ENCODE measurements at regions not wholly inside any gene's neighbourhood (a gene's known extent, or its start where the extent isn't known, plus 50 kb on each side); places are given as distances from the start of the nearest gene placed in this dataset.
"Not testable (repeated sequence)": the region's sequence is repeated elsewhere in the genome, so short reads cannot be mapped to it uniquely, and the experiment has no call there.

GRCh38 chr6:167472148-167472547, 147.3 kb downstream of the TTLL2 start:
- Mint-ChIP-seq H3K9me3 (no peaks in the 10 kb centered on the region), H3K4me1 (ENCODE audit: low read depth) (peaks cover 4% of the 10 kb centered on the region), H3K27ac (no peak overlapping the region), H3K27me3 (ENCODE audit: insufficient read depth) (peaks cover 4% of the 10 kb centered on the region), H3K36me3 (ENCODE audit: low read depth) (no peaks in the 10 kb centered on the region), H3K4me3 (no peak overlapping the region)
- no peak for DNase-seq (ENCODE audit: low spot score)
- intact Hi-C loops (cut with micrococcal nuclease): no loop called here

GRCh38 chr6:167472880-167473279, 148.0 kb downstream of the TTLL2 start:
- DNase-seq (ENCODE audit: low spot score): no peak
- Mint-ChIP-seq H3K27me3 (ENCODE audit: insufficient read depth) (peaks cover 4% of the 10 kb centered on the region), H3K36me3 (ENCODE audit: low read depth) (no peaks in the 10 kb centered on the region), H3K4me3 (no peak overlapping the region), H3K4me1 (ENCODE audit: low read depth) (peaks cover 4% of the 10 kb centered on the region), H3K27ac (no peak overlapping the region), H3K9me3 (no peaks in the 10 kb centered on the region)
- intact Hi-C loops (cut with micrococcal nuclease): no loop called here

- H3K9me3 Mint-ChIP-seq: no peaks in the 10 kb centered on the region
- H3K36me3 Mint-ChIP-seq (ENCODE audit: low read depth): no peaks in the 10 kb centered on the region
- H3K4me1 Mint-ChIP-seq (ENCODE audit: low read depth): peaks cover 2% of the 10 kb centered on the region
- peaks cover 7% of the 10 kb centered on the region for H3K27me3 Mint-ChIP-seq (ENCODE audit: insufficient read depth)
- no peak overlapping the region for H3K4me3 Mint-ChIP-seq
- H3K27ac Mint-ChIP-seq: no peak overlapping the region
- DNase-seq (ENCODE audit: low spot score): no peak
- intact Hi-C loops (cut with micrococcal nuclease): no loop called here
These were observed 149.3 kb downstream of the TTLL2 start for GRCh38 chr6:167474171-167474570.

GRCh38 chr6:167474725-167475124, 149.8 kb downstream of the TTLL2 start:
- no peaks in the 10 kb centered on the region for H3K9me3 Mint-ChIP-seq
- no peaks in the 10 kb centered on the region for H3K4me1 Mint-ChIP-seq (ENCODE audit: low read depth)
- no peaks in the 10 kb centered on the region for H3K36me3 Mint-ChIP-seq (ENCODE audit: low read depth)
- no peak overlapping the region for H3K27ac Mint-ChIP-seq
- intact Hi-C loops (cut with micrococcal nuclease): no loop called here
- peaks cover 7% of the 10 kb centered on the region for H3K27me3 Mint-ChIP-seq (ENCODE audit: insufficient read depth)
- DNase-seq (ENCODE audit: low spot score): no peak
- H3K4me3 Mint-ChIP-seq: no peak overlapping the region

- H3K9me3 Mint-ChIP-seq: no peaks in the 10 kb centered on the region
- intact Hi-C loops (cut with micrococcal nuclease): no loop called here
- H3K27ac Mint-ChIP-seq: no peak overlapping the region
- H3K4me1 Mint-ChIP-seq (ENCODE audit: low read depth): no peaks in the 10 kb centered on the region
- DNase-seq (ENCODE audit: low spot score): no peak
- H3K36me3 Mint-ChIP-seq (ENCODE audit: low read depth): no peaks in the 10 kb centered on the region
- H3K4me3 Mint-ChIP-seq: no peak overlapping the region
- peaks cover 16% of the 10 kb centered on the region for H3K27me3 Mint-ChIP-seq (ENCODE audit: insufficient read depth)
These were observed 151.1 kb downstream of the TTLL2 start for GRCh38 chr6:167475947-167476346.

- no peaks in the 10 kb centered on the region for H3K9me3 Mint-ChIP-seq
- intact Hi-C loops (cut with micrococcal nuclease): no loop called here
- H3K36me3 Mint-ChIP-seq (ENCODE audit: low read depth): no peaks in the 10 kb centered on the region
- H3K27ac Mint-ChIP-seq: no peak overlapping the region
- H3K4me3 Mint-ChIP-seq: no peak overlapping the region
- peaks cover 14% of the 10 kb centered on the region for H3K27me3 Mint-ChIP-seq (ENCODE audit: insufficient read depth)
- DNase-seq (ENCODE audit: low spot score): no peak
- H3K4me1 Mint-ChIP-seq (ENCODE audit: low read depth): no peaks in the 10 kb centered on the region
These were observed 152.1 kb downstream of the TTLL2 start for GRCh38 chr6:167476844-167477595.

- intact Hi-C loops (cut with micrococcal nuclease): no loop called here
- DNase-seq (ENCODE audit: low spot score): no peak
- no peak overlapping the region for H3K4me3 Mint-ChIP-seq
- peaks cover 16% of the 10 kb centered on the region for H3K27me3 Mint-ChIP-seq (ENCODE audit: insufficient read depth)
- H3K9me3 Mint-ChIP-seq: no peaks in the 10 kb centered on the region
- no peak overlapping the region for H3K27ac Mint-ChIP-seq
- no peaks in the 10 kb centered on the region for H3K4me1 Mint-ChIP-seq (ENCODE audit: low read depth)
- no peaks in the 10 kb centered on the region for H3K36me3 Mint-ChIP-seq (ENCODE audit: low read depth)
These were observed 152.8 kb downstream of the TTLL2 start for GRCh38 chr6:167477688-167478087.

- H3K36me3 Mint-ChIP-seq (ENCODE audit: low read depth): no peaks in the 10 kb centered on the region
- H3K4me1 Mint-ChIP-seq (ENCODE audit: low read depth): no peaks in the 10 kb centered on the region
- intact Hi-C loops (cut with micrococcal nuclease): no loop called here
- no peaks in the 10 kb centered on the region for H3K9me3 Mint-ChIP-seq
- H3K4me3 Mint-ChIP-seq: no peak overlapping the region
- H3K27ac Mint-ChIP-seq: no peak overlapping the region
- no peak for DNase-seq (ENCODE audit: low spot score)
- peaks cover 16% of the 10 kb centered on the region for H3K27me3 Mint-ChIP-seq (ENCODE audit: insufficient read depth)
These were observed 154.4 kb downstream of the TTLL2 start for GRCh38 chr6:167479301-167479700.

- H3K27ac Mint-ChIP-seq: no peak overlapping the region
- H3K9me3 Mint-ChIP-seq: no peaks in the 10 kb centered on the region
- DNase-seq (ENCODE audit: low spot score): no peak
- H3K4me1 Mint-ChIP-seq (ENCODE audit: low read depth): no peaks in the 10 kb centered on the region
- intact Hi-C loops (cut with micrococcal nuclease): no loop called here
- H3K4me3 Mint-ChIP-seq: no peak overlapping the region
- no peaks in the 10 kb centered on the region for H3K36me3 Mint-ChIP-seq (ENCODE audit: low read depth)
- peaks cover 18% of the 10 kb centered on the region for H3K27me3 Mint-ChIP-seq (ENCODE audit: insufficient read depth)
These were observed 155.2 kb downstream of the TTLL2 start for GRCh38 chr6:167479901-167480648.

- no peak for DNase-seq (ENCODE audit: low spot score)
- H3K36me3 Mint-ChIP-seq (ENCODE audit: low read depth): no peaks in the 10 kb centered on the region
- H3K27me3 Mint-ChIP-seq (ENCODE audit: insufficient read depth): peaks cover 18% of the 10 kb centered on the region
- H3K4me1 Mint-ChIP-seq (ENCODE audit: low read depth): no peaks in the 10 kb centered on the region
- intact Hi-C loops (cut with micrococcal nuclease): no loop called here
- H3K9me3 Mint-ChIP-seq: no peaks in the 10 kb centered on the region
- no peak overlapping the region for H3K27ac Mint-ChIP-seq
- H3K4me3 Mint-ChIP-seq: no peak overlapping the region
These were observed 156.5 kb downstream of the TTLL2 start for GRCh38 chr6:167481307-167481926.

GRCh38 chr6:167482801-167483200, 157.9 kb downstream of the TTLL2 start:
- H3K9me3 Mint-ChIP-seq; H3K27ac Mint-ChIP-seq; intact Hi-C loops (cut with micrococcal nuclease); H3K4me3 Mint-ChIP-seq; H3K36me3 Mint-ChIP-seq (ENCODE audit: low read depth); DNase-seq (ENCODE audit: low spot score); H3K4me1 Mint-ChIP-seq (ENCODE audit: low read depth): not testable (repeated sequence)
- peaks cover 24% of the 10 kb centered on the region for H3K27me3 Mint-ChIP-seq (ENCODE audit: insufficient read depth)

- DNase-seq (ENCODE audit: low spot score): no peak
- Mint-ChIP-seq H3K27ac (no peak overlapping the region), H3K4me3 (no peak overlapping the region), H3K9me3 (no peaks in the 10 kb centered on the region), H3K27me3 (ENCODE audit: insufficient read depth) (peaks cover 19% of the 10 kb centered on the region), H3K36me3 (ENCODE audit: low read depth) (no peaks in the 10 kb centered on the region), H3K4me1 (ENCODE audit: low read depth) (no peaks in the 10 kb centered on the region)
- intact Hi-C loops (cut with micrococcal nuclease): loop anchor here (1.0 kb wide), 1 partner anchor 413 kb away; no protein-coding TSS in a partner anchor
These were observed 160.5 kb downstream of the TTLL2 start for GRCh38 chr6:167485186-167485978.
